Stimulated activated CD4-positive, alpha-beta T cell treated with anti-CD3 and anti-CD28 coated beads, TNF-alpha, amount 100 ng/mL, for 4 hours (primary cell): ENCODE measurements at regions not wholly inside any gene's neighbourhood (a gene's known extent, or its start where the extent isn't known, plus 50 kb on each side); places are given as distances from the start of the nearest gene placed in this dataset.

Experiments
- DNase-seq, 3 experiments: peaks; one replicate each; pipeline ENCODE4 v3.0.0-alpha.2; 2020; ENCODE audit warnings: low read depth in 3 of 3

DNA sequence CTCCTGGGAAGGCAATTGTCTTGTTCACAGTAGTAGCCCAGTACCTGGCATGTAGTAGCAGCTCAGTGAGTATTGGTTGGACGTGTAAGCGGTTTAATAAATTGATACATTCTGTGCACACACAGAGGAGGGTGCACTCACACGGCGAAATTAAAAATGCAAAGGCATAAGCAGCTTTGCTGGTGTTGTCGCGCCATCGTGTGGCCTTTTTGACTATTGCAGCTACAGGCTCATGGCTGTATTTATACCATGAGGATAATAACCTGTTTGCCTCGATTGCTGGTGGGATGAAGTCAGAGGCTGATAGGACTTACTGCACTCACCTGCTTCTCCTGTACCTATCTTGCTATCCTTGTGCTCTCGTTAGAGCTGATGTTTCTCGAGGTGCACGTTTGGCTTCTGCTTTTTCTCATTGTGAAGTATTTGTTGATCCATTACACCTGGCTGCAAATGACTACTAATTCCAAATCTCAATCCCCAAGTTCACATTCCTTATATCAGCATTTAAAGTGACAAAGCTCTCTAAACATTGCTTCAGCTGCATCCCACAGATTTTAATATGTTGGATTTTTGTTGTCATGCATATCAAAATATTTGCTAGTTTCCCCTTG, 61.5 kb downstream of the TBXT start:
- DNase-seq: peak; percentile 27 to 44 (median 33)

DNA sequence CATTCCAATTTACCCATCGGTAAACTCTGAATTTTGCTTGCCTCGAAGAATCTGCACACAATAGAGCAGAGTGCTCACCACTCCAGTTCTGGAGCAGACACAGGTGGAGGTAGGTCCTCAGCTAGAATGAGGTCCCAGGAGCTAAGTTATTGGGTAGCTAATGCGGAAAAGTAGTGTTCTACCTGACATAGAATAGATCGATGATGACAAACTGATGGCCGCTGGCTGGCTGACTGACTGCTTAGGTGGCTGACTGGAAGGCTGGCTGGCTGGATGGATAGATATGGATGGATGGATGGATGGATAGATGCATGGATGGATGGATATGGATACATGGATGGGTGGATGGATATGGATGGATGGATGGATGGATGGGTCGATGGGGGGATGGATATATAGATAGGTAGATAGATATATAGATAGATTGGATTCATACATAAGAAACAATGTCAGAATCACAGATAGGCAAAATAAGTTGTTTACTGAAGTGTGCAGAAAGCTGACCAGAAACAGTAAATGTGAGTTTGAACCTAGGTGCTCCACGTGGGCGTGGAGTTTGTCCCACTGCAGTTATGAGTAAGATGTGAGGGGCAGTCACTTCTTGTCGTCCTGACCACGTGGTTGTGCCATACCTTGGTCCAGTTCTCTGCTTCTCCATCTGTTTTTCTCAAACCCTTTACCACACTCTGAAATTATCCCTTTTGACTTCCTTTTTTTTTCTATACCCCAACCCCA, 62.1 kb downstream of the TBXT start:
- no peak for DNase-seq

- no peak for DNase-seq
Observed at GRCh38 chr6:166104872-166105271, 62.8 kb downstream of the TBXT start.

DNA sequence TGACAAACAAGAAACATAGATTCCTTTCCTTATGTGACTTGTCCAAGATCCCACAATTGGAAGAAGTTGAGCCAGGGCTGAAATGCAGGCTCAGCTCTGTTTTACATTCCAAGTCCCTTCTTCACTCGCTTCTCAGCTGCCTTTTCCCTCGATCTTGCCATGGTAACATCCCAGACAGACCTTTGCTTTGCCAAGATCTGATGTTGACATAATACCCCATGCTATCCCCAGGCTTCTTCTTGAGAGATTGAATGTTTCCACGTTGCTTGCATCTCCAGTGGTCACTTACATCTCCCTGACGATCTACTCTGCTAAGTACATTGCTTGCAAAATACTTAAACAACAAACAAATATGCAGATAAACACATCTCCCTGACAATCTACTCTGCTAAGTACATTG, 63.5 kb downstream of the TBXT start:
- no peak for DNase-seq

DNA sequence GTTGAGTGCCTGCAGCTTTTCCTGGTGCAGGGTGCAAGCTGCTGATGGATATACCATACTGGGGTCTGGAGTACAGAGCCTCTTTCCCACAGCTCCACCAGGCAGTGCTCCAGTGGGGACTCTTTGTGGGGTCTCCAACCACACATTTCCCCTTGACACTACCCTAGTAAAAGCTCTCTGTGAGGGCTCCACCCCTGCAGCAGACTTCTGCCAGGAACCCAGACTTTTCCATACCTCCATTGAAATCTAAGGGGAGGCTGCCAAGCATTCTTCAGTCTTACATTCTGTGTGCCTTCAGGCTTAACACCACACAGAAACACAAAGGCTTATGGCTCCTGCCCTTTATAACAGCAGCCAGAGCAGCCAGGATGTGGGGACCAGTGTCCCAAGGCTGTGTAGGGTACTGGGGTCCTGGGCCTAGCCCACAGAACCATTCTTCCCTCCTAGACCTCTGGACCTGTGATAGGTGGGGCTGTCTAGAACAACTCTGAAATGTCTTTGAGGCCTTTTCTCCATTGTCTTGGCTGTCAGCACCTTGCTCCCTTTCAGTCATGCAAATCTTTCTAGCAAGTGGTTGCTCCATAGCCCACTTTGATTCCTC, 65.7 kb downstream of the TBXT start:
- DNase-seq: no peak

DNA sequence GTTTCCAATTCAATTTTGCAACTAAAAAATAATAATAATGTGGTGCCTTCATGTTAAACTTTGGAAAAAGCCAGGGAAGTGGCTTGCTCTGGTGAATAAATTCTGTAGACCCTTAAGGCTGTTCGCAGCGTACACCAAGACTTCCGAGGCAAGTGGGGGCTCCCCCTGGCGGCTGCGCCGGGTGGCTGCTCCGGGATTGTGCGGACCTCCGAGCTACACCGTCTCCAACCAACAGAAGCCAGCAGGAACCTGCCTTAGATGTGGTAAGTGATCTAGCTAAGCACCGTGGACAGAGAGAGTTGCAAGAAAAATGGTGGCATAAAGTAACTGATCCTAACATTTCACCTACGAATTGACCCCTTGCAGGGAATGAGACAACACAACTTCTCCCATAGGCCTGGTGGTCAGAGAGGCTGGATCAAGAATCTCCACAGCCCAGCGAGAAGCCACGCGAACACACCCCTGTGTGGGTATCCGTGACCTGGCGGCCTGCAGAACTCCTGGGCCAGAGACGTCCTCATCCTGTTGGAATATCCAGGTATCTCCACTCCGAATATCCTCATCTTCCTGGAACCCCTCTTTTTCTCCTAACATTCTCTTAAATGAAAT, 69.6 kb downstream of the TBXT start:
- peak; percentile 20 to 29 (median 23) for DNase-seq

GRCh38 chr6:166087852-166088251, 79.8 kb downstream of the TBXT start:
- DNase-seq: no peak

GRCh38 chr6:166087246-166087645, 80.4 kb downstream of the TBXT start:
- no peak for DNase-seq

- DNase-seq: no peak
Observed at GRCh38 chr6:166085500-166085899, 82.2 kb downstream of the TBXT start.

GRCh38 chr6:166084951-166085350, 82.7 kb downstream of the TBXT start:
- no peak for DNase-seq

DNA sequence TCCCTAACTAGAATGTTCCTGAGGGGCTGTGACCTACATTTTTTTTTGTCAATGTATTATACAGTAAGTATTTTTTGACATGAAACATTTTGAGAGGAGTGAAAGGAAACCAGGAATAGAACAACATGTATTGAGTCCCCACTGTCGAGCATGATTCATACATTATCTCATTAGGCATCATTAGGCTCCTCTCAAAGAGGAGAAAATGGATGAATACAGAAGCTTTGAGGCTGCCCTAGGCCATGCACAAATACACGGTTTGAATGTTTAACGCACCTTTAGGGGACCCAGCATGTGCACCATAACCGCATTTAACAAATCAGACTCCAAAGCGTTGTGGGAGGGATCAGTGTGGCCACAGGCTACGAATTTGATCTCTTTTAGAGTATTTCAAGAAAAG, 87.8 kb downstream of the TBXT start:
- no peak for DNase-seq

GRCh38 chr6:166078294-166078693, 89.4 kb downstream of the TBXT start:
- DNase-seq: no peak

DNA sequence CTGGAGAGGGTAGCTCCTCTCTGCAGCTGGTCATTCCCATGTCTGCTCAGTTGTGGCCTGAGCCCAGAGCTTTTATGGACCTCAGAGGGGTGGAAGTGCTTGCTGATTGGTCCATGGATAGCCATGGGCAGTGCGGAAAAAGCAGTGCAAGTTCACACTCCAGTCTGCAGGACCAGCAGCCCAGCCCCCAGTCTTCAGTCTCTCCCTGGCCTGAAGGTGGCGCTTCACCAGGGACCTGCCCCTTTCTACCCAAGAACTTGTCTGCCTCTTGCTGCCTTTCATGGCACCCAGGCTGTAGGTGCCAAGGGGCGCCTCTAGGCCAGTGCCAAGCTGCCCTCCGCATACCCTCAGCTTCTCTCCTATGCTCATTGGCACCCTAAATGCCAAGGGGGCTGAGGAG, 91.0 kb downstream of the TBXT start:
- DNase-seq: no peak

DNA sequence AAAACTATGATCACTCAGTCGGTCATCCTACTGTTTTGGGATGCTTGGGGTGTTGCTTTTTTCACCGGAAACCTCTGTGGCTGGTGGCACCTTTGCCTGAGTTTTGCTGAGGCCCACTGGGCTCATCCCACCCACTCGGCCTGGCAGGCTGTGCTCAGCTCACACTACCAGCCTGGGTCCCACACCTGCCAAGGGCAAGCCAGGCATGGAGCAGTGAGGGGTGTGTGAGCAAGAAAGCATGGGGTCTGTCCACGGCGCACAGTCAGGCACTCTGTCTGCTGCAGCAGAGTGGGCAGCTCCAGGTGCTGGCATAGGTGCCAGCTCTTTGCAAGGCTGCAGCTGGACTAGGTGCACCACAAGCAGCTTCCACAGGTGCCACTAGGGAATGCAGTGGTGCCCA, 91.7 kb downstream of the TBXT start:
- no peak for DNase-seq

- DNase-seq: no peak
Observed at GRCh38 chr6:166075186-166075585, 92.5 kb downstream of the TBXT start.

DNA sequence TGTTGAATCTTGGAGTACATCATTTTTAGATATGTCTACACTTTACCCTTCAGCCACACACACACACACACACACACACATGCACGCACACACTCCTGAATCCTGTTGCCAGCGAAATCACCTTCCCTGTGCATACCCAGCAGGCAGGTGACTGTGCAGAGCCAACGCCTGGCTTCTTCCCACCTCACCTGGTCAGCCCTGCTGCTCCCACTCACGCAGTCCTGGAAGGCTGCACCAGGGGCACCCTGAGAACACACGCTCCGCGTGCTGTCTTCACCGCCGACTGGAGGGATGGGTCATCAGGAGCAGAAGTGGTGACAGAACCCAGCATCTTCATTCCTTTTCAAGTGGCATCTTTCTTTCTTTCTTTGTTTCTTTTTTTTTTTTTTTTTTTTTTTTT, 94.6 kb downstream of the TBXT start:
- no peak for DNase-seq

DNA sequence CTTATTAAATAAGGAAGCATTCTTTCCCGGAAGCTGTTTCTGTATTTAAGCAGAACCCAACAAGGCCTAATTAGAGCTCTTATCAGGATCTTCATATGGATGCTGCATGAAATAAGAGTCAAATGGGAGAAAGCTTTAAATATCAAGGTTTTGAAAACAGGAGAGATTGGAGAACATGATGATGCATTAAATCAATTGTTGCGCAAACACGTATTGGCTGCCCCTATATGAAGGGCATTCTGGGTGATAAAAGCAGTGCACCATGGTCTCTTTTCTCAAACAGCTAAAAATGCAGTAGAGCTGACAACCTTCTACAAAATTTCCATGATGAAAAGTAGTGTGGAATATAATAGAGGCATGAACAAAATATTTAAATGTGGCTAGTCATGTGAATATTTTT, 98.9 kb downstream of the TBXT start:
- DNase-seq: no peak

DNA sequence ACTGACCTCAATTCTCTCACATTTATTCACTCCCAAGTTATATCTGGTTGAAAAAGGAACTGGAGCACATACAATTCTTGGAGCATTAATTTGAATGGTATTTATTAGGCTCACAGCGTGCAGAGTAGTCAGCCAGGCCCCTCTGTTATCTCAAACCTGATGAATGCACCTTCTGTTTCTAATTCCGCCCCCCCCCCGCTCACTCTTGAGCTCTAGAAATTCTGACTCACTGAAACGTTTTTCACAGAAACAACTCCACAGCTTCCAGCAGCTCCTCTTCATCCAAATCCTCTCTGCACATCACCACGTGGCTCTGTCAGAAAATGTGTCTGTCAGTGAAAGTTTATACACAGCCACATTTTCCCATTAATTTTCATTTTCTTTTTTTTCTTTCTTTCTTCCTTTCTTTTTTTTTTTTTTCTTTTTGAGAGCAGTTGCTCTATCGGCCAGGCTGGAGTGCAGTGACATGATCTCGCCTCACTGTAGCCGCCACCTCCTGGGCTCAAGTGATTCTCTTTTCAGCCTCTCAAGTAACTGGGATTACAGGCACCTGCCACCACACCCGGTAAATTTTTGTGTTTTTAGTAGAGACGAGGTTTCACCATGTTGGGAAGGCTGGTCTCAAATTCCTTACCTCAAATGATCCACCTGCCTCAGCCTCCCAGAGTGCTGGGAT, 109.4 kb downstream of the TBXT start:
- no peak for DNase-seq

DNA sequence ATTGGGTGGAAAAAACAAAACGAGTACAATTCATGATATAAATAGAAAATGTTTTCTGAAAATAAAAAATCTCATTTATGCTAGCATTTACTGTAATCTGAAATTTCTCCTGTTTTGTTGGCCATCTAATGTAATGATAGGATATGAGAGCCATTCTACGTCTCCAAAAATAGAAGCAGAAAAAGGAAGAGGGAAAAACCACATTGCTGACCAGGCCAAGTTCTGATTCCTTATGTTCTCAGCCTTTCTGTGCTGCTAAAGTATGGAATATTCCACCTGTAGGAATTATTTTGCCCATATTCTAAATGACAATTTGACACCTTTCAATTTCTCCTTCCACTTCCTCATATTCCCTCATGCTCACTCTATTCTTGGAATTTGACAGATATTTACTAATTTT, 110.2 kb downstream of the TBXT start:
- DNase-seq: no peak

DNA sequence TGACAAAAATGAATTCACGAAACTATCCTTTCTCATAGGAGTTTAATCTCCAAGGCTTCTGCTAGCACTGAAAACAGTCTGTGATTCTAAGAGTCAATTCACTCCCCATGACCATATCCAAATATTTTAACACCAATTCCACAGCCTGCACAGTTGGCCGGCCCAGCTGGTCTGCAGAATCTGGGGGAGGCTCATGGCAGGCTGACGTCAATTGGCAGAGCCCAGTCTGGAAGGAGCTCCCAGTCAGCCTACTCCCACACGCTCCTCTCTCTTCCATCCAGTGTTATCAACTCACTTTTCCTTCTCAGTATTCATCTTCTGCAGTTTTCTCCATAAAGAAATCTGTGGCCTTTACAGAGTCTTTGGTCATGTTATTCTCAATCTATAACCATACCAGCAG, 111.0 kb downstream of the TBXT start:
- no peak for DNase-seq

GRCh38 chr6:166055801-166056200, 111.8 kb downstream of the TBXT start:
- DNase-seq: no peak

GRCh38 chr6:166052837-166053236, 114.8 kb downstream of the TBXT start:
- DNase-seq: no peak
